ENCODE measurements at regions not wholly inside any gene's neighbourhood (a gene's known extent, or its start where the extent isn't known, plus 50 kb on each side); places are given as distances from the start of the nearest gene placed in this dataset.
"Not testable (repeated sequence)": the region's sequence is repeated elsewhere in the genome, so short reads cannot be mapped to it uniquely, and the experiment has no call there.

DNA sequence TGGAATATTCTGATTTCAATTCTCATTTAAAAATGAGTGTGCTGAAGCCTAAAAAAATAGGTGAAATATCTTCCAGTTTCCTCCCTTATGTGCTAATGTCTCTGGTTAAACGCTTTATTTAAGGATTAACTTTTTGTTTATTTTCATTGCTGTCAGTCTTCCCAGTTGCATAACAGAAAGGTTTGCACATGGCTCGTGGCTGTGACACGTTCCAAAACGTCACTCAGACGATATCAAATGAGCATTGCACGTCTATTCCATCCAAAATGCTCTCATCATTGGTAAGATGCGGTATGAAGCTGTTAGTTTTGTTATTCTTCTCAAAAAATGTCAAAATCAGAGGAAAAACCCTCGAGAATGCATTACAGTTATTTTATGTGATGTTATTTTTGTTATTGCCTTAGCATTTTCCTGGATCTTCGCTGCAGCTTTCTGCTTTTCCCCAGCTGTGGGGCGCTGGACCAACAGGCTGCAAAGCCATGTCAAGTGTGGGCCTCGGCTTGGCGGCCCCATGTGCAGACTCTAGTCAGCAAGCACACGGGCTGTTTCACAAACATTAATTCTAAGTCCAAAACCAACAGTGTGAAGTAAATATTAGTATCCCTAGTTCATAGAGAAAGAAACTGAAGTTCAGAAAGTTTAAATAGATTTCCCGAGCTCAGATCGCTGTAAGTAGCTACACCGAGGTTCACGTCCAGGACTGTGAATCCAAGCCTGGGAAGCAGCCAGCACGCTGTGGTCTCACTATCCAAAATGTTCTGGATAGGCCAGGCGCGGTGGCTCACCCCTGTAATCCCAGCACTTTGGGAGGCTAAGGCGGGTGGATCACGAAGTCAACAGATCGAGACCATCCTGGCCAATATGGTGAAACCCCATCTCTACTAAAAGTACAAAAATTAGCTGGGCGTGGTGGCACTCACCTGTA, 793.4 kb upstream of the FRG1 start:
- no peak for TF ChIP-seq CTCF (IDR thresholded peaks at IDR 0.05; ENCODE audit: low read depth, low read length)
- H3K4me3 ChIP-seq (ENCODE audit: low read depth, low read length): no peak overlapping the region

- not testable (repeated sequence) for H3K4me3 ChIP-seq (ENCODE audit: low read depth, low read length)
Measured at GRCh38 chr4:189155083-189155482, 785.6 kb upstream of the FRG1 start.

DNA sequence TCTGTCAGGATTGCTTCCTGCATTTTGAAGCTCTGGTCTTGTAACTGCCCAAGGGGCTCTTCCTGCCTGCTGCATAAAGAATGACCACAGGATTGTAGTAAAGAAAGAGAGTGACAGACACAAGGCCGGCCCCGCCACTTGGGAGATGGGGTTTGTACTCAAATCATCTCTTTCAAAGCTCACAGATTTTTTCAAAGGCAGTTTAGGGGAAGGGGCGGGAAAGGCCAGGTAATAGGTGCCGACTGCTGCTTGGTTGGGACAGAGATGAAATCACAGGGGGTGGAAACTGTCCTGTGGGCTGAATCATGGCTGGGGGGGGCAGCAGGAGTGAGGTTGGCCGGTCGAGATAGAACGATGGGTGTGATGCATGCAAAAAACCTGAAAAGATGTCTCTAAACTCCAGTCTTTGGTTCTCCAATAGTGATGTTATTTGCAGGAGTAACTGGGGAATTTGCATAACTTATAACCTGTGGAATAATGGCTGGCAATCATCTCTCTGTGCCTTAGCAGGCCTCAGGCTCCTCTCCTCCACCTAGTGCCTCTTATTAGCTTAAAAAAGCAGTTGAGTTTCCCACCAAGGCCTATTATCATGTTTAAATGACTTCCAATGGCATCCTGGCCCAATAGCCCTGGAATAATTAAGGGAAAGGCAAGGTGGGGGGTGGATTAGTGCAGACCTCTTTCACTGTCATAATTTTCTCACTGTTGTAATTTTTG, 778.4 kb upstream of the FRG1 start:
- TF ChIP-seq CTCF (IDR thresholded peaks at IDR 0.05; ENCODE audit: low read depth, low read length): no peak
- no peak overlapping the region for H3K4me3 ChIP-seq (ENCODE audit: low read depth, low read length)

DNA sequence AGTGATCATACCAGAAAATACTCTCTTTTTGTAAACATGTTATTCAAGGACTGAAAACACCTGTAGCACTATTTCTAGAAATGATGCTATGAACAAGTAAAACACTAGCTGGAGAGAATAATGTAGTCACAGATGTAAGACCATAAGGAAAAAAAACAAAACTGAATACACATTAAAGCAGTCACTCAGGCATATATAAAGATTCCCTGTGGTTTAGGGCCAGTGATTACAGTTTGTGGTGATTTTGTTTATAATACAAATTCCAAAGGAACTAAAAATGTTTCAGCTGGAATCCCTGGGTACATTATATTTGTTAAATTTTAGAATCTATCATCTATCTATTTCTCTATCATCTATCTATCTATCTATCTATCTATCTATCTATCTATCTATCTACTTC, 777.8 kb upstream of the FRG1 start:
- no peak overlapping the region for H3K4me3 ChIP-seq (ENCODE audit: low read depth, low read length)

DNA sequence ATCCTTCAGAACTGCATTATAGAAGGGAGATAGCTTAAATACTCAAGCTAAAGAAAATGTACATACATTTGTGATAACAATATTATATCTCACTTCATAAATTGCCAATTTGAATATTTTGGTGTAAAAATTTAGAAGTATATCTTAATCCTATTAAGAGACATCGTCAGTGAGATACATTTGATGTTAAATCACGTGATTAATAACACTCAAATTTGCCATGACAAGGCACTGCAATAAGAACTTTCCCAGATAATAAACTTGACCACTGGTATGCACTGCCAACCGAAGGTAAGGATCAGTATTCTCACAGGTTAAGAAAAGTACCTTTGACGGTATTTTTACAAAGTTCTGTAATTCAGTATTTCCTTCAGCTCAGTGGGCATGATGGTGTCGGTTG, 764.7 kb upstream of the FRG1 start:
- H3K4me3 ChIP-seq (ENCODE audit: low read depth, low read length): no peak overlapping the region
- TF ChIP-seq CTCF (IDR thresholded peaks at IDR 0.05; ENCODE audit: low read depth, low read length): no peak

More for the DNA sequence above, 777.8 kb upstream of the FRG1 start:
- TF ChIP-seq CTCF (IDR thresholded peaks at IDR 0.05; ENCODE audit: low read depth, low read length): no peak

- TF ChIP-seq CTCF (IDR thresholded peaks at IDR 0.05; ENCODE audit: low read depth, low read length): no peak
- H3K4me3 ChIP-seq (ENCODE audit: low read depth, low read length): no peak overlapping the region
Measured at GRCh38 chr4:189177130-189177529, 763.5 kb upstream of the FRG1 start.

DNA sequence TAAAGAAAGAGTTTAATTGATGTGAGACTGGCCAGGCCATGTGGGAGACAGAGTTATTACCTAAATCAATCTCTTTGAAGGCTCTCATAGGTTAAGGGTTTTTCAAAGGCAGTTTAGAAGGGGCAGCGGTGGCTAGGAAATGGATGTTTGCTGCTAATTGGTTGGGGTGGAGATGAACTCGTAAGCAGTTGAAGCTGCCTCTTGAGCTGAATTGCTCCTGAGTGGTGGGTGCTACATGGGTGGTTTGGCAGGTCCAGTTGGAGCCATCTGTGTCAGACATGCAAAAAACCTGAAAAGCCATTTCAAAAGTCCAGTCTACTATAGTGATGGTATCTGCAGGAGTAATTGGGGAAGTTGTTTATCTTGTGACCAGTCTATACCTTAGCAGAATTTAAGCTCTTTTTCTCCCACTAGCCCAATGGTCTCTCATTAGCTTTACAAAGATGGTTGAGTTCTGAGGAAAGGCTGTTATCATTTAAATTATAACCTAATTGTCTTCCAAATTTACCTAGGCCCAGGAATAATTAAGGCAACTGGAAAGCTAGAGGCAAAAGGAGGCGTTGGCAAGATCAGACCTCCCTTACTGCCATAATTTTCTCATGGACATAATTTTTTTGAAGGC, 762.4 kb upstream of the FRG1 start:
- TF ChIP-seq CTCF (IDR thresholded peaks at IDR 0.05; ENCODE audit: low read depth, low read length): no peak
- H3K4me3 ChIP-seq (ENCODE audit: low read depth, low read length): no peak overlapping the region

Data from WI38 (cell line).